ENCODE measurements at regions not wholly inside any gene's neighbourhood (a gene's known extent, or its start where the extent isn't known, plus 50 kb on each side); places are given as distances from the start of the nearest gene placed in this dataset.

- ChIA-PET POLR2A (no interaction called here), CTCF (interaction anchor here (2.0 kb wide), 1 partner anchor 7 kb away, joined by 9 read pairs; no protein-coding TSS in a partner anchor)
- TF ChIP-seq ZNF384 (IDR thresholded peaks at IDR 0.05) (no peak), ELF4 (IDR thresholded peaks at IDR 0.05) (no peak), NFRKB (IDR thresholded peaks at IDR 0.05) (no peak), FOXM1 (IDR thresholded peaks at IDR 0.05; ENCODE audit: borderline replicate concordance) (no peak), BHLHE40 (IDR thresholded peaks at IDR 0.05; ENCODE audit: borderline replicate concordance) (no peak)
- DNase-seq (ENCODE audit: extremely low spot score): no peak
These were observed 53.8 kb downstream of the ADM start for GRCh38 chr11:10358696-10359095.

- CTCF ChIA-PET: interaction anchor here (0.6 to 2.0 kb wide), 2 partner anchors 7 to 375 kb away, joined by 3 to 9 read pairs; no protein-coding TSS in a partner anchor
- no peak for DNase-seq (ENCODE audit: extremely low spot score)
- POLR2A ChIA-PET: no interaction called here
- no peak for TF ChIP-seq BHLHE40 (IDR thresholded peaks at IDR 0.05; ENCODE audit: borderline replicate concordance)
- TF ChIP-seq SP1 (IDR thresholded peaks at IDR 0.05): no peak
- no peak for TF ChIP-seq PKNOX1 (IDR thresholded peaks at IDR 0.05)
- TF ChIP-seq FOXM1 (IDR thresholded peaks at IDR 0.05; ENCODE audit: borderline replicate concordance): no peak
- TF ChIP-seq ARNT (IDR thresholded peaks at IDR 0.05): no peak
- TF ChIP-seq LEF1 (IDR thresholded peaks at IDR 0.05; ENCODE audit: borderline replicate concordance): no peak
- TF ChIP-seq ELF4 (IDR thresholded peaks at IDR 0.05): no peak
- no peak for TF ChIP-seq NFRKB (IDR thresholded peaks at IDR 0.05)
- no peak for TF ChIP-seq SUZ12 (IDR thresholded peaks at IDR 0.05)
- no peak for TF ChIP-seq FOXK2 (IDR thresholded peaks at IDR 0.05)
- no peak for TF ChIP-seq L3MBTL2 (conservative IDR thresholded peaks at IDR 0.05)
- TF ChIP-seq CTBP1 (IDR thresholded peaks at IDR 0.05; ENCODE audit: borderline replicate concordance): no peak
- TF ChIP-seq HDGF (IDR thresholded peaks at IDR 0.05; ENCODE audit: borderline replicate concordance): no peak
- no peak for TF ChIP-seq FOXA1 (IDR thresholded peaks at IDR 0.05)
- TF ChIP-seq ZNF384 (IDR thresholded peaks at IDR 0.05): no peak
- TF ChIP-seq TARDBP (IDR thresholded peaks at IDR 0.05): no peak
These were observed 54.3 kb downstream of the ADM start for GRCh38 chr11:10359171-10359570.

GRCh38 chr11:10360835-10361234 lies 56.0 kb downstream of the ADM start:
- ChIA-PET CTCF (no interaction called here), POLR2A (no interaction called here)
- DNase-seq (ENCODE audit: extremely low spot score): no peak
- TF ChIP-seq ARNT (IDR thresholded peaks at IDR 0.05) (no peak), TARDBP (IDR thresholded peaks at IDR 0.05) (no peak), CTBP1 (IDR thresholded peaks at IDR 0.05; ENCODE audit: borderline replicate concordance) (no peak), FOXK2 (IDR thresholded peaks at IDR 0.05) (no peak)

DNA sequence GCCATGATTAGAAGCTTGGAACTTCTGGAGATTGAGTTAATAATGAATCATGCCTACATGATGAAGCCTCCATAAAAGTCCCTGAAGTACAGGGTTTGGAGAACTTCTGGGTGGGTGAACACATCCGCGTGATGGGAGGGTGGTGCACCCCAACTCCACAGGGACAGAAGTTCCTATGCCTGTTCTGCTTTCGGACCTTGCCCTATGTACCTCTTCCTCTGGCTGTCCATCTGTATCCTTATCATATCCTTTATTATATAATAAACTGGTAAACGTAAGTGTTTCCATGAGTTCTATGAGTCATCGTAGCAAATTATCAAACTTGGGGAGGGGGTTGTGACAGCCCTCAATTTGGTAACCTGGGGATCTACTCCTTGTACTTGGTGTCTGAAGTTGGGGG lies 60.2 kb downstream of the ADM start:
- POLR2A ChIA-PET: interaction anchor here (2.8 kb wide), 1 partner anchor 61 kb away, joined by 15 read pairs; the partner anchor contains the start of gene ADM
- TF ChIP-seq L3MBTL2 (conservative IDR thresholded peaks at IDR 0.05) (no peak), ARNT (IDR thresholded peaks at IDR 0.05) (no peak), ELF4 (IDR thresholded peaks at IDR 0.05) (no peak), TARDBP (IDR thresholded peaks at IDR 0.05) (no peak), NFRKB (IDR thresholded peaks at IDR 0.05) (no peak), SUZ12 (IDR thresholded peaks at IDR 0.05) (no peak), BHLHE40 (IDR thresholded peaks at IDR 0.05; ENCODE audit: borderline replicate concordance) (no peak), LEF1 (IDR thresholded peaks at IDR 0.05; ENCODE audit: borderline replicate concordance) (no peak), CTBP1 (IDR thresholded peaks at IDR 0.05; ENCODE audit: borderline replicate concordance) (no peak), HDGF (IDR thresholded peaks at IDR 0.05; ENCODE audit: borderline replicate concordance) (no peak), FOXK2 (IDR thresholded peaks at IDR 0.05) (no peak), PKNOX1 (IDR thresholded peaks at IDR 0.05) (no peak), ZNF384 (IDR thresholded peaks at IDR 0.05) (no peak), FOXM1 (IDR thresholded peaks at IDR 0.05; ENCODE audit: borderline replicate concordance) (no peak)
- CTCF ChIA-PET: interaction anchor here (1.6 to 2.7 kb wide), 2 partner anchors 9 to 62 kb away, joined by 8 to 9 read pairs; no protein-coding TSS in a partner anchor

DNA sequence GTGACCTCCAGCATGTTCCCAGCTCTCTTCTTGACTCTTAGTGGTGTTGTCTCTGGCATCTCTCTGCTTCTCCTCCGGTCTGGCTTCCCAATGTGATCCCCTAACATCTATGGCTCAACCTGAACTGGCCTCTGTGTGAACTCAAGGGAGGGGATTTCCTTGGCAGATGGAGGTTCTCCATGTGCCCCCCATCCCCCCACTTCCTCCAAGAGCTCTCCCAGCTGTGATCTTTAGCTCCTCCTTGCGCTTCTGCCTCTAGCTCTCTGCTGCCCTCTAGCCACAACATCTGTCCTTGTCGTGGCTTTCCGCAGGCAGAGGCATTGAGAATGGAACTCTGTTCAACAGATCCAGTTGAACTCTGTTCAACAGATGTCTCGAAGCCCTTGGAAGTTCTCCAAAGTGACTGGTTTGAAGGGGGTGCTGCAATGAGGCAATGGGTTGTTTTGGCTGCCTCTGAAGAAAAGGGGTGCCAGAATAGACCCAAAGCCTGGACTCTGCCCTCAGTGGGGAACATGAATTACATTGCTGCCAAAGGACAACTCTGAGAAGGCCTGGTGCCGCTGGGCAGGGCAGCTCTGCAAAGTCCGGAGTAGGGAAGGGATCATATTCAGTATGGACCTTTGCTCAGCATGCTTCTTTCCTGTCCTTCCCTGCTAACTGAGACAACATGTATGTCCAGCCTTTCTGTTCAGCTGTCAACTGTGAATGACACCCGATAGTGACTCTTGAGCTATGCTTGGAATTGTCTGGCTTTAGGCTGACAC lies 61.9 kb downstream of the ADM start:
- TF ChIP-seq ZNF384 (IDR thresholded peaks at IDR 0.05) (no peak), PKNOX1 (IDR thresholded peaks at IDR 0.05) (no peak), L3MBTL2 (conservative IDR thresholded peaks at IDR 0.05) (0 out of 2 replicates have a peak, but pooled peaks have one; percentile 28)
- ChIA-PET CTCF (interaction anchor here (0.5 to 2.7 kb wide), 29 partner anchors 9 to 611 kb away, joined by 3 to 10 read pairs (median 4); no protein-coding TSS in a partner anchor), POLR2A (interaction anchor here (0.8 to 2.8 kb wide), 3 partner anchors 14 to 608 kb away, joined by 3 to 15 read pairs (median 3); partner anchors contain the start of gene ADM)
- peak; percentile 76 for DNase-seq (ENCODE audit: extremely low spot score)

More for the DNA sequence above, 60.2 kb downstream of the ADM start:
- no peak for DNase-seq (ENCODE audit: extremely low spot score)

DNA sequence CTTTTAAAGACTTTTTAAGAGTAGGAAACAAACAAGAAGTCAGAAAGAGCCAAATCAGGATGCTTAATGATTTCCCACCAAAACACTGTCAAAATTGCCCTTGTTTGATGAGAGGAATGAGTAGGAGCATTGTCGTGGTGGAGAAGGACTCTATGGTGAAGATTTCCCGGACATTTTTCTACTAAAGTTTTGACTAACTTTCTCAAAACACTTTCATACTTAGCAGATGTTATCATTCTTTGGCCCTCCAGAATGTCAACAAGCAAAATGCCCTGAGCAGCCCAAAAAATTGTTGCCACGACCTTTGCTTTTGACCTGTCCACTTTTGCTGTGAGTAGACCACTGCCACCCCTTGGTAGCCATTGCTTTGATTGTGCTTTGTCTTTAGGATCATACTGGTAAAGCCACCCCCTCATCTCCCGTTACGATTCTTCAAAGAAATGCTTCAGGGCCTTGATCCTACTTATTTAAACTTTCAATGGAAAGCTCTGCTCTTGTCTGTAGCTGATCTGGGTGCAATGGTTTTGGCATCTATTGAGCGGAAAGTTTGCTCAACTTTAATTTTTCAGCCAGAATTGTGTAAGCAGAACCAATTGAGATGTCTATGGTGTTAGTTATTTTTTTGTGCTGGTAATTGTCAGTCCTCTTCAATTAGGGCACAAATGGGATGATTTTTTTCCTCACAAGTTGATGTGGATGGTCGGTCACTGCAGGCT lies 67.2 kb downstream of the ADM start:
- ChIA-PET POLR2A (no interaction called here), CTCF (no interaction called here)
- DNase-seq (ENCODE audit: extremely low spot score): no peak
- TF ChIP-seq FOXK2 (IDR thresholded peaks at IDR 0.05): no peak
- TF ChIP-seq NFRKB (IDR thresholded peaks at IDR 0.05): no peak
- TF ChIP-seq FOXA1 (IDR thresholded peaks at IDR 0.05): no peak
- no peak for TF ChIP-seq ARNT (IDR thresholded peaks at IDR 0.05)
- TF ChIP-seq HDGF (IDR thresholded peaks at IDR 0.05; ENCODE audit: borderline replicate concordance): no peak
- TF ChIP-seq L3MBTL2 (conservative IDR thresholded peaks at IDR 0.05): no peak
- TF ChIP-seq TARDBP (IDR thresholded peaks at IDR 0.05): no peak
- no peak for TF ChIP-seq FOXM1 (IDR thresholded peaks at IDR 0.05; ENCODE audit: borderline replicate concordance)
- no peak for TF ChIP-seq SP1 (IDR thresholded peaks at IDR 0.05)

Measured in HEK293T (cell line).